Thoracic aorta (tissue), 2 donors: ENCODE measurements at regions not wholly inside any gene's neighbourhood (a gene's known extent, or its start where the extent isn't known, plus 50 kb on each side); places are given as distances from the start of the nearest gene placed in this dataset.
"Not testable (repeated sequence)": the region's sequence is repeated elsewhere in the genome, so short reads cannot be mapped to it uniquely, and the experiment has no call there.

Experiments used
- ATAC-seq: fragments of 150-250 bp; one replicate; pipeline ENCODE4 v1.8.0; 2017; ENCODE audit warnings: low read depth; ENCODE audit not compliant: insufficient number of reproducible peaks, low FRiP score
- DNase-seq: peaks from one replicate; pipeline ENCODE4 v3.0.0-alpha.2; 2020; ENCODE audit warnings: low spot score
- H3K27ac ChIP-seq, 2 donors: fragments of 200-600 bp; sonication (generic); 1 replicate in 1 of 2; 2 replicates in 1 of 2; pipeline ENCODE4 v1.5.1; 2016; ENCODE audit warnings: mild to moderate bottlenecking in 2 of 2, moderate library complexity in 2 of 2
- H3K27me3 ChIP-seq: fragments of 200-600 bp; sonication (generic); replicated peaks from 2 replicates; pipeline ENCODE4 v1.6.0; 2016; ENCODE audit warnings: mild to moderate bottlenecking; ENCODE audit not compliant: insufficient read depth
- H3K36me3 ChIP-seq: fragments of 200-600 bp; sonication (generic); one replicate; pipeline ENCODE4 v1.5.1; 2016
- H3K4me1 ChIP-seq, 2 donors: fragments of 200-600 bp; sonication (generic); 1 replicate in 1 of 2; 2 replicates in 1 of 2; pipeline versions ENCODE4 v1.5.1 to v1.6.0; 2016; ENCODE audit warnings: low read depth in 2 of 2, mild to moderate bottlenecking in 1 of 2; ENCODE audit not compliant: control insufficient read depth in 1 of 2
- H3K4me3 ChIP-seq: fragments of 200-600 bp; sonication (generic); 2 replicates; pipeline ENCODE4 v1.5.1; 2016; ENCODE audit warnings: mild to moderate bottlenecking
- H3K9me3 ChIP-seq: fragments of 200-600 bp; sonication (generic); 2 replicates; pipeline ENCODE4 v1.5.1; 2016
- CTCF ChIP-seq: fragments of 200-600 bp; sonication (generic); IDR thresholded peaks from one replicate; pipeline ENCODE4 v1.5.1; 2019; ENCODE audit warnings: antibody characterized with exemption

DNA sequence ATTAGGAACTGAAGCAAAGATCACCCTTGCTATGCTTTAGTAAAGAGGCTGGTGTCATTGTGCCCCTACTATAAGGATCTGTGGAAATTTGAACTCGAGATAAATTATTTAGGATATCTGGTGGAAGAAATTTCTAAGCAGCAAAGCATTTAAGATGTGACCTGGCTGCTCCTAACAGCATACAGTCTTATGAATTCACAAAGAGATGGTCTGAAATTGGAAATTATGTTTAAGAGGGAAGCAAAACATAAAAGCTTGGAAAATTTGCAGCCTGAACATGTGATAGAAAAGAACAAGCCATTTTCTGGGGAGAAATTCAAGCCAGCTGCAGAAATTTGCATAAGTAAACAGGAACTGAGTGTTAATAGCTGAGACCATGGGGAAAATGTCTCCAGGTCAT, 223.7 kb downstream of the FBXO4 start:
- H3K27me3 ChIP-seq: no peaks in the 10 kb centered on the region
- H3K4me1 ChIP-seq: no peaks in the 10 kb centered on the region
- H3K9me3 ChIP-seq: peaks cover 13% of the 10 kb centered on the region
- DNase-seq (no peak), ATAC-seq (no peak)
- TF ChIP-seq CTCF: no peak
- H3K27ac ChIP-seq: no peak overlapping the region
- no peak overlapping the region for H3K4me3 ChIP-seq
- no peaks in the 10 kb centered on the region for H3K36me3 ChIP-seq

DNA sequence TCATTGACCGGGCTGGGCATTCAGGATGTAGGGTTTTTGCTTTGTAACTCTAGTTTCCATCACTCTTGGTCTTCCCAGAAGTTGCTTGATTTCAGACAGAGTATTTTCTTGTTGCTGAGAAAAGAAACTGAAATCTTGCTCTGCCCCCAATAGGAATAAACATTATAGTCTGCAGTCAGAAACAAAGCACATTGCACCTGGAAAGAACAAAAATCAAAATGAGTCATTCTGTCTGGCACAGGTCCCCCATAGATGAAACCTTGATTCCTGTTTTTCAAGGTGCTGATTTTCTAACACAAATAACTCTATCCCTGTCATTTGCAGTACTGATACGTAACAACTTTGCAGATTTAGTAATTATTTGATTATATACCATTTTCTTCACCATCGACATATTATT, 232.1 kb downstream of the FBXO4 start:
- H3K27ac ChIP-seq: no peak overlapping the region
- no peak for ATAC-seq
- DNase-seq: no peak
- no peak overlapping the region for H3K4me3 ChIP-seq
- no peaks in the 10 kb centered on the region for H3K27me3 ChIP-seq
- H3K9me3 ChIP-seq: no peaks in the 10 kb centered on the region
- H3K36me3 ChIP-seq: no peaks in the 10 kb centered on the region
- no peak for TF ChIP-seq CTCF
- H3K4me1 ChIP-seq: no peaks in the 10 kb centered on the region

DNA sequence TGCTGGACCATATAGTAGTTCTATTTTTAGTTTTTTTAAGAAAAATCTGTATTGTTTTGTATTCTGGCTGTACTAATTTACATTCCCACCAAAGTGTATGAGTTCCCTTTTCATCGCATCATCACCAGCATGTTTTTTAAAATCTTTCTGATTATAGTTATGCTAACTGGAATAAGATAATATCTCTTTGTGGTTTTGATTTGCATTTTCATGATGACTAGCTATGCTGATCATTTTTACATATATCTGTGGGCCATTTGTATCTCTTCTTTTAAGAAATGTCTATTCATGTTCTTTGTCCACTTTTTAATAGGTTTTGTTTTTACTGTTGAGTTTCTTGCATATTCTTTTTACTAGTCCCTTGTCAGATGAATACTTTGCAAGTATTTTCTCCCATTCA, 238.0 kb downstream of the FBXO4 start:
- H3K27ac ChIP-seq: no peak overlapping the region
- no peaks in the 10 kb centered on the region for H3K27me3 ChIP-seq
- TF ChIP-seq CTCF: no peak
- DNase-seq (no peak), ATAC-seq (no peak)
- H3K36me3 ChIP-seq: no peaks in the 10 kb centered on the region
- H3K9me3 ChIP-seq: no peaks in the 10 kb centered on the region
- no peak overlapping the region for H3K4me3 ChIP-seq
- H3K4me1 ChIP-seq: no peaks in the 10 kb centered on the region

DNA sequence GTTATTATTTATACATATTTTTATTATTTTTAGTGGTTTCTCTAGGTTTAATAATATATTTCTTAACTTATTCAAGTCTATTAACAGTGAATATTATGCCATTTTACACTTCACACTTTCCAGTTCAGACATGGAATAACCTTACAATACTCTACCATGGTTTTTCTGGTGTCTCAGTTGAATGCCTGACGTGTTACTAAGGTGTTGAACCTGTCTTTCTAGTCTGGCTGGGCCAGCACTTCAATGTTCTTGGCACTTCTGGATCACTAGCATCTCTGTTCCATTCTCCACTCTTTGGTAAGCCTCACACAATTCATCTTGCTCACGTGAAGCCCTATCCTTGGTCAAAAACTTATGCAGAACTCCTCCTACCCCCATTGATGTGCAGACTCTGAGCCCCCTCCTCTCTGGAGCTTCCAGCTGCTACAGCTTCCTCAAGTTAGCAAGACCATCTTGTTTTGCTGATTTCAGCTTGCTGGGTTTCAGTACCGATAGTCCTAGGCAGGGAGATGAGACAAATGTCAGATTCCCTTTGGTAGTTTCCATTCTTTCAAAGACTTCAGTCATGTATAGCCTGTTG, 243.1 kb downstream of the FBXO4 start:
- TF ChIP-seq CTCF: no peak
- ATAC-seq (no peak), DNase-seq (no peak)
- no peak overlapping the region for H3K4me3 ChIP-seq
- no peaks in the 10 kb centered on the region for H3K9me3 ChIP-seq
- no peaks in the 10 kb centered on the region for H3K36me3 ChIP-seq
- no peak overlapping the region for H3K27ac ChIP-seq
- no peaks in the 10 kb centered on the region for H3K4me1 ChIP-seq
- no peaks in the 10 kb centered on the region for H3K27me3 ChIP-seq

DNA sequence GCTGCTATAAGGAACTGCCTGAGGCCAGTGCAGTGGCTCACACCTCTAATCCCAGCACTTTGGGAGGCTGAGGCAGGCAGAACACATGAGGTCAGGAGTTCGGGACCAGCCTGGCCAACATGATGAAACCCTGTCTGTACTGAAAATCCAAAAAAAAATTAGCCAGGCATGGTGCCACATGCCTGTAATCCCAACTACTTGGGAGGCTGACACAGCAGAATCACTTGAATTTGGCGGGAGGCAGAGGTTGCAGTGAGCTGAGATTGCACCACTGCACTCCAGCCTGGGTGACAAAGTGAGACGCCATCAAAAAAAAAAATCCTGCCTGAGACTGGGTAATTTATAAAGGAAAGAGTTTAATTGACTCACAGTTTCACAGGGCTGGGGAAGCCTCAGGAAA, 247.1 kb upstream of the GHR start:
- not testable (repeated sequence) for DNase-seq, H3K4me3 ChIP-seq, H3K27me3 ChIP-seq, H3K4me1 ChIP-seq, ATAC-seq, H3K27ac ChIP-seq, H3K9me3 ChIP-seq, H3K36me3 ChIP-seq

- H3K36me3 ChIP-seq, H3K27me3 ChIP-seq, H3K9me3 ChIP-seq, ATAC-seq, DNase-seq, H3K4me3 ChIP-seq, H3K27ac ChIP-seq: not testable (repeated sequence)
- H3K4me1 ChIP-seq: peaks cover 0 to 16% of the 10 kb centered on the region in 2 donors
Observed at GRCh38 chr5:42179843-42180242, 243.4 kb upstream of the GHR start.
